ENCODE measurements at regions not wholly inside any gene's neighbourhood (a gene's known extent, or its start where the extent isn't known, plus 50 kb on each side); places are given as distances from the start of the nearest gene placed in this dataset.

DNA sequence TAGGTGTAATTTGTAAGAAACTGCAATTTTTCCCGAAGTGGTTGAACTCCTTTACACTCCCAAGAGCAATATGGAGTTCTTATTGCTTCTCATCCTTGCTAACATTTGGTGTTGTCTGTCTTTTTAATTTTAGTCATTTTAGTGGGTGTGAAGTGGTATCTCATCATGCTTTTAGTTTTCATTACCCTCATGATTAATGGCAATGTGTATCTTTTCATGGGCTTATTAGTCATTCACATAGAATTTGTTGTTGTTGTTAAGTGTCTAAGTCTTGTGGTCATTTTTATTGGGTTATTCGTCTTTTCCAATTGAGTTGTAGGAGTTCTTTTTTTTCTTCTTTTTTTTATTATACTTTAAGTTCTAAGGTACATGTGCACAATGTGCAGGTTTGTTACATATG lies 238.3 kb upstream of the SESN3 start:
- no peak overlapping the region for H2BK15ac ChIP-seq (ENCODE audit: low read depth, low read length)
- H3K27me3 ChIP-seq (ENCODE audit: control insufficient read depth, insufficient read depth, low read length), result no peaks in the 10 kb centered on the region; the same call in 1 of the 2 replicates
- no peak overlapping the region for H4K8ac ChIP-seq (ENCODE audit: low read depth in 2 of 2, low read length in 2 of 2)
- H4K91ac ChIP-seq (ENCODE audit: insufficient read depth, low read depth, low read length), result no peak overlapping the region
- H2BK120ac ChIP-seq (ENCODE audit: low read depth, low read length), result no peak overlapping the region
- H3K4me2 ChIP-seq (ENCODE audit: low read depth, low read length), result no peak overlapping the region
- ChIA-PET POLR2A (ENCODE audit: unreplicated experiment) (no interaction called here), CTCF (no interaction called here)
- H4K5ac ChIP-seq (ENCODE audit: low read depth, low read length), result no peak overlapping the region
- H3K9me1 ChIP-seq (ENCODE audit: insufficient read depth, low read length), result no peaks in the 10 kb centered on the region
- no peak overlapping the region for H3K23ac ChIP-seq (ENCODE audit: low read depth, low read length)
- no peak overlapping the region for H3K9ac ChIP-seq (ENCODE audit: low read depth, low read length)
- H3K18ac ChIP-seq (ENCODE audit: low read depth, low read length), result no peak overlapping the region
- no peak overlapping the region for H3K14ac ChIP-seq (replicated peaks; ENCODE audit: low read depth, low read length)
- no peaks in the 10 kb centered on the region for H4K20me1 ChIP-seq (ENCODE audit: insufficient read depth, low read length)
- dilution Hi-C loops (cut with HindIII; ENCODE audit: low sequenced_read_pairs, unreplicated experiment) (no loop called here), intact Hi-C loops (cut with micrococcal nuclease) (no loop called here), in situ Hi-C loops (cut with MboI; ENCODE audit: low sequenced_read_pairs) (no loop called here)
- no peak overlapping the region for H2AK9ac ChIP-seq (replicated peaks; ENCODE audit: low read depth, low read length, poor library complexity)
- H3K4me3 ChIP-seq (ENCODE audit: insufficient read depth, low read depth, low read length), result no peak overlapping the region
- no peak overlapping the region for H2BK5ac ChIP-seq (ENCODE audit: low read depth, low read length, poor library complexity, severe bottlenecking)
- TF ChIP-seq, protein P1, sequence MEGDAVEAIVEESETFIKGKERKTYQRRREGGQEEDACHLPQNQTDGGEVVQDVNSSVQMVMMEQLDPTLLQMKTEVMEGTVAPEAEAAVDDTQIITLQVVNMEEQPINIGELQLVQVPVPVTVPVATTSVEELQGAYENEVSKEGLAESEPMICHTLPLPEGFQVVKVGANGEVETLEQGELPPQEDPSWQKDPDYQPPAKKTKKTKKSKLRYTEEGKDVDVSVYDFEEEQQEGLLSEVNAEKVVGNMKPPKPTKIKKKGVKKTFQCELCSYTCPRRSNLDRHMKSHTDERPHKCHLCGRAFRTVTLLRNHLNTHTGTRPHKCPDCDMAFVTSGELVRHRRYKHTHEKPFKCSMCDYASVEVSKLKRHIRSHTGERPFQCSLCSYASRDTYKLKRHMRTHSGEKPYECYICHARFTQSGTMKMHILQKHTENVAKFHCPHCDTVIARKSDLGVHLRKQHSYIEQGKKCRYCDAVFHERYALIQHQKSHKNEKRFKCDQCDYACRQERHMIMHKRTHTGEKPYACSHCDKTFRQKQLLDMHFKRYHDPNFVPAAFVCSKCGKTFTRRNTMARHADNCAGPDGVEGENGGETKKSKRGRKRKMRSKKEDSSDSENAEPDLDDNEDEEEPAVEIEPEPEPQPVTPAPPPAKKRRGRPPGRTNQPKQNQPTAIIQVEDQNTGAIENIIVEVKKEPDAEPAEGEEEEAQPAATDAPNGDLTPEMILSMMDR (conservative IDR thresholded peaks at IDR 0.05; ENCODE audit: low read depth, low read length), result no peak
- TF ChIP-seq MXI1 (IDR thresholded peaks at IDR 0.05; ENCODE audit: borderline replicate concordance, low read depth, low read length) (no peak), CEBPB (IDR thresholded peaks at IDR 0.05; ENCODE audit: low read depth, low read length) (no peak), RCOR1 (IDR thresholded peaks at IDR 0.05; ENCODE audit: insufficient replicate concordance, low read length) (no peak), MAFK (IDR thresholded peaks at IDR 0.05; ENCODE audit: low read depth, low read length) (no peak), NFE2L2 (IDR thresholded peaks at IDR 0.05; ENCODE audit: low read depth, low read length) (no peak), MAZ (IDR thresholded peaks at IDR 0.05; ENCODE audit: borderline replicate concordance, low read depth, low read length) (no peak), POLR2A (IDR thresholded peaks at IDR 0.05; ENCODE audit: low read depth, low read length) (no peak), CHD1 (IDR thresholded peaks at IDR 0.05; ENCODE audit: low read depth, low read length) (no peak), SMC3 (IDR thresholded peaks at IDR 0.05; ENCODE audit: low read depth, low read length) (no peak)
- TF ChIP-seq, protein P2, sequence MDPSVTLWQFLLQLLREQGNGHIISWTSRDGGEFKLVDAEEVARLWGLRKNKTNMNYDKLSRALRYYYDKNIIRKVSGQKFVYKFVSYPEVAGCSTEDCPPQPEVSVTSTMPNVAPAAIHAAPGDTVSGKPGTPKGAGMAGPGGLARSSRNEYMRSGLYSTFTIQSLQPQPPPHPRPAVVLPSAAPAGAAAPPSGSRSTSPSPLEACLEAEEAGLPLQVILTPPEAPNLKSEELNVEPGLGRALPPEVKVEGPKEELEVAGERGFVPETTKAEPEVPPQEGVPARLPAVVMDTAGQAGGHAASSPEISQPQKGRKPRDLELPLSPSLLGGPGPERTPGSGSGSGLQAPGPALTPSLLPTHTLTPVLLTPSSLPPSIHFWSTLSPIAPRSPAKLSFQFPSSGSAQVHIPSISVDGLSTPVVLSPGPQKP (IDR thresholded peaks at IDR 0.05; ENCODE audit: borderline replicate concordance, low read depth, low read length), result no peak
- TF ChIP-seq, protein P3, sequence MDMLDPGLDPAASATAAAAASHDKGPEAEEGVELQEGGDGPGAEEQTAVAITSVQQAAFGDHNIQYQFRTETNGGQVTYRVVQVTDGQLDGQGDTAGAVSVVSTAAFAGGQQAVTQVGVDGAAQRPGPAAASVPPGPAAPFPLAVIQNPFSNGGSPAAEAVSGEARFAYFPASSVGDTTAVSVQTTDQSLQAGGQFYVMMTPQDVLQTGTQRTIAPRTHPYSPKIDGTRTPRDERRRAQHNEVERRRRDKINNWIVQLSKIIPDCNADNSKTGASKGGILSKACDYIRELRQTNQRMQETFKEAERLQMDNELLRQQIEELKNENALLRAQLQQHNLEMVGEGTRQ (IDR thresholded peaks at IDR 0.05; ENCODE audit: low read depth, low read length), result no peak
- H3K4ac ChIP-seq (ENCODE audit: low read depth, low read length), result no peak overlapping the region
- no peak overlapping the region for H2BK20ac ChIP-seq (ENCODE audit: low read depth, low read length)
- H3K9me3 ChIP-seq (ENCODE audit: control insufficient read depth, insufficient read depth, low read length), result no peaks in the 10 kb centered on the region
- H3K79me1 ChIP-seq (ENCODE audit: low read depth in 1 of 2, low read length in 2 of 2), result no peaks in the 10 kb centered on the region
- H3K27ac ChIP-seq (ENCODE audit: insufficient read depth, low read length), result no peak overlapping the region
- BruUV-seq (replicated peaks), result no TSS peak
- no CpG with 5 or more reads among the region's 2 CpGs for WGBS, 2 experiments (ENCODE audit: extremely low coverage in 2 of 2, insufficient read length in 1 of 2)
- DNase-seq (no peak), ATAC-seq (ENCODE audit: low read depth) (no peak)
- no peaks in the 10 kb centered on the region for H3K4me1 ChIP-seq (ENCODE audit: control insufficient read depth, insufficient read depth, low read length)
- H3K56ac ChIP-seq (ENCODE audit: extremely low read depth, insufficient read depth, low read length), result no peak overlapping the region
- no peak overlapping the region for H2AK5ac ChIP-seq (ENCODE audit: low read depth, low read length)
- H3K36me3 ChIP-seq (ENCODE audit: control insufficient read depth, insufficient read depth, low read length), result no peaks in the 10 kb centered on the region
- no peak overlapping the region for H2AFZ ChIP-seq (replicated peaks; ENCODE audit: low read length, poor library complexity)

Measured in IMR-90 (cell line).